Thyroid gland (tissue), 4 donors: ENCODE measurements at regions not wholly inside any gene's neighbourhood (a gene's known extent, or its start where the extent isn't known, plus 50 kb on each side); places are given as distances from the start of the nearest gene placed in this dataset.

Experiments used
- DNase-seq, 2 donors: peaks; one replicate each; pipeline ENCODE4 v3.0.0-alpha.2; 2019
- H3K27ac ChIP-seq, 3 donors: fragments of 200-600 bp; sonication (generic); 1 replicate in 2 of 3; 2 replicates in 1 of 3; pipeline ENCODE4 v1.5.1; 2016 to 2019; ENCODE audit warnings: mild to moderate bottlenecking in 1 of 3, moderate library complexity in 1 of 3
- H3K27me3 ChIP-seq: fragments of 200-600 bp; sonication (generic); one replicate; pipeline ENCODE4 v1.5.1; 2019
- H3K36me3 ChIP-seq, 2 donors: fragments of 200-600 bp; sonication (generic); one replicate each; pipeline ENCODE4 v1.5.1; 2016 to 2019
- H3K4me1 ChIP-seq, 2 donors: fragments of 200-600 bp; sonication (generic); one replicate each; pipeline ENCODE4 v1.5.1; 2017 to 2019
- H3K4me3 ChIP-seq, 3 donors: fragments of 200-600 bp; sonication (generic); replicated peaks in 1 of 3; 1 replicate in 2 of 3; 2 replicates in 1 of 3; pipeline ENCODE4 v1.5.1; 2016; ENCODE audit warnings: mild to moderate bottlenecking in 1 of 3
- H3K9me3 ChIP-seq: fragments of 200-600 bp; sonication (generic); one replicate; pipeline ENCODE4 v1.5.1; 2017
- POLR2A ChIP-seq, 2 donors: fragments of 450-650 bp; IDR thresholded peaks; one replicate each; pipeline ENCODE4 v1.6.1; 2017; ENCODE audit warnings: antibody characterized with exemption in 2 of 2, mild to moderate bottlenecking in 2 of 2, moderate library complexity in 1 of 2
- WGBS, 2 donors: methylation state at CpG; one replicate each; pipeline ENCODE4 v1.1.5; 2017; 5-methylcytosine and 5-hydroxymethylcytosine counted together
- intact Hi-C: fragments of 100-400 bp; cut with DNase I; formaldehyde crosslinking; loops from one replicate; pipeline ENCODE4 v1.15.1; 2023
- TF ChIP-seq, protein P1 (sequence below), 6 experiments: fragments of 200-600 bp in 3 of 6; fragments of 450-650 bp in 3 of 6; sonication (generic) in 3 of 6; IDR thresholded peaks; one replicate each; pipeline ENCODE4 v1.5.1; 2016 to 2019; ENCODE audit warnings: antibody characterized with exemption in 6 of 6, mild to moderate bottlenecking in 2 of 6, inconsistent platforms in 1 of 6, moderate library complexity in 1 of 6

GRCh38 chr20:10777710-10778109 is 103.9 kb upstream of the JAG1 start:
- H3K27ac ChIP-seq, result no peak overlapping the region

DNA sequence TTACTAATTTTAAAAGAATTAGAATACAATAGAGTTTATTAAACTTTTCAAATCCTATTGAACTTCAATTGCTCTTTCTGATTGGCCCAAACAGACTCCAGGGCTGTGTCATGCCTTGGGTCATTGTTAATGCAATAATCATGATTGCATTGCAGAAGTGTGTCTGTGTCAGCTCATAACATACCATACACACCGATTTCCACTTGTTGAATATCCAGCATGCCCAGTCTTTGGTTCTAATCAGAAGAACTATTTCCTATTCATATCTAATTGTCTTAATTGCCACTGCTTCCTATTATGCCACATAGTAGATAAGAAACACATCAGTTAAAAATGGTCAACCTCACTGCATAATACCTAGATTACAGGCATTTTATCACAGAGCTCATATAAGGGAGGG is 106.1 kb upstream of the JAG1 start:
- Histone ChIP-seq H3K27me3 (no peaks in the 10 kb centered on the region), H3K4me3 (no peak overlapping the region), H3K36me3 (no peaks in the 10 kb centered on the region), H3K27ac (no peak overlapping the region), H3K4me1 (no peaks in the 10 kb centered on the region), H3K9me3 (no peaks in the 10 kb centered on the region)
- 69 to 85% methylated on average over 1 of the region's 1 CpG for WGBS, 2 donors
- DNase-seq, result no peak
- intact Hi-C loops, result no loop called here
- TF ChIP-seq, protein P1, sequence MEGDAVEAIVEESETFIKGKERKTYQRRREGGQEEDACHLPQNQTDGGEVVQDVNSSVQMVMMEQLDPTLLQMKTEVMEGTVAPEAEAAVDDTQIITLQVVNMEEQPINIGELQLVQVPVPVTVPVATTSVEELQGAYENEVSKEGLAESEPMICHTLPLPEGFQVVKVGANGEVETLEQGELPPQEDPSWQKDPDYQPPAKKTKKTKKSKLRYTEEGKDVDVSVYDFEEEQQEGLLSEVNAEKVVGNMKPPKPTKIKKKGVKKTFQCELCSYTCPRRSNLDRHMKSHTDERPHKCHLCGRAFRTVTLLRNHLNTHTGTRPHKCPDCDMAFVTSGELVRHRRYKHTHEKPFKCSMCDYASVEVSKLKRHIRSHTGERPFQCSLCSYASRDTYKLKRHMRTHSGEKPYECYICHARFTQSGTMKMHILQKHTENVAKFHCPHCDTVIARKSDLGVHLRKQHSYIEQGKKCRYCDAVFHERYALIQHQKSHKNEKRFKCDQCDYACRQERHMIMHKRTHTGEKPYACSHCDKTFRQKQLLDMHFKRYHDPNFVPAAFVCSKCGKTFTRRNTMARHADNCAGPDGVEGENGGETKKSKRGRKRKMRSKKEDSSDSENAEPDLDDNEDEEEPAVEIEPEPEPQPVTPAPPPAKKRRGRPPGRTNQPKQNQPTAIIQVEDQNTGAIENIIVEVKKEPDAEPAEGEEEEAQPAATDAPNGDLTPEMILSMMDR (IDR thresholded peaks at IDR 0.05), result no peak
- TF ChIP-seq POLR2A (IDR thresholded peaks at IDR 0.05), result no peak

More at GRCh38 chr20:10777710-10778109, 103.9 kb upstream of the JAG1 start:
- intact Hi-C loops, result no loop called here
- DNase-seq, result peak in 1 of 2 donors; percentile 6
- Histone ChIP-seq H3K4me1 (no peaks in the 10 kb centered on the region), H3K4me3 (no peak overlapping the region), H3K36me3 (no peaks in the 10 kb centered on the region), H3K9me3 (no peaks in the 10 kb centered on the region), H3K27me3 (no peaks in the 10 kb centered on the region)
- TF ChIP-seq POLR2A (IDR thresholded peaks at IDR 0.05), result no peak
- TF ChIP-seq, protein P1 (IDR thresholded peaks at IDR 0.05), result no peak
- 46 to 49% methylated on average over 6 of the region's 6 CpGs for WGBS, 2 donors

GRCh38 chr20:10780901-10781300 is 107.1 kb upstream of the JAG1 start:
- H3K27me3 ChIP-seq, result no peaks in the 10 kb centered on the region
- no peak for DNase-seq

DNA sequence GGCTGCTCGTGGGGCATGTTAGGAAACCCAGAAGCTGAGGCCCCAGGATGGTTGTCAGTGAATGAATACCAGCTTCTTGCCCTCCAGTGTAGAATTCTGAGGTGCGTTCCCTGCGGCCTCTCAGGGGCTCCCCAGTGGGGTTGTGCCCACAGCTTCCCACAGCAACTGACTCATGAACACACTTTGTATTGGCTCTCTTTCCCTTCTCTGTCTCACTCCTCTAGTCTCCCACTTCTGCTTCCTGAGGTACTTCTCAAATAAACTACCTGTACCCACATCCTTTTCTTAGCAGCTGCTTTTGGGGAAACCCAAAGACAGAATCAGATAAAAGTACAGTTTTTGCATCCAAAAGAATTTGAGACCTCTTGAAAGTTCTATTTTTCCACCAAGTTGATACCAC is 107.7 kb upstream of the JAG1 start:
- Histone ChIP-seq H3K27me3 (no peaks in the 10 kb centered on the region), H3K36me3 (no peaks in the 10 kb centered on the region), H3K4me1 (no peaks in the 10 kb centered on the region), H3K27ac (no peak overlapping the region), H3K4me3 (no peak overlapping the region), H3K9me3 (no peaks in the 10 kb centered on the region)
- DNase-seq, result no peak
- intact Hi-C loops, result no loop called here
- WGBS, 2 donors, result 91 to 97% methylated on average over 2 to 3 of the region's 3 CpGs
- TF ChIP-seq, protein P1 (IDR thresholded peaks at IDR 0.05), result no peak
- TF ChIP-seq POLR2A (IDR thresholded peaks at IDR 0.05), result no peak

More at GRCh38 chr20:10780901-10781300, 107.1 kb upstream of the JAG1 start:
- Histone ChIP-seq H3K4me1 (no peaks in the 10 kb centered on the region), H3K9me3 (no peaks in the 10 kb centered on the region), H3K27ac (no peak overlapping the region), H3K4me3 (no peak overlapping the region), H3K36me3 (no peaks in the 10 kb centered on the region)
- TF ChIP-seq POLR2A (IDR thresholded peaks at IDR 0.05), result no peak
- TF ChIP-seq, protein P1 (IDR thresholded peaks at IDR 0.05), result no peak
- intact Hi-C loops, result no loop called here
- 65 to 74% methylated on average over 9 of the region's 9 CpGs for WGBS, 2 donors

- WGBS, 2 donors, result 71 to 72% methylated on average over 4 of the region's 4 CpGs
- Histone ChIP-seq H3K4me3 (no peak overlapping the region), H3K4me1 (no peaks in the 10 kb centered on the region), H3K27me3 (no peaks in the 10 kb centered on the region), H3K27ac (no peak overlapping the region), H3K36me3 (no peaks in the 10 kb centered on the region), H3K9me3 (no peaks in the 10 kb centered on the region)
- no peak for DNase-seq
- intact Hi-C loops, result no loop called here
- TF ChIP-seq, protein P1 (IDR thresholded peaks at IDR 0.05), result no peak
- no peak for TF ChIP-seq POLR2A (IDR thresholded peaks at IDR 0.05)
Observed at GRCh38 chr20:10783707-10784553, 110.1 kb upstream of the JAG1 start.
